OCI-LY7 (cell line): ENCODE measurements at regions not wholly inside any gene's neighbourhood (a gene's known extent, or its start where the extent isn't known, plus 50 kb on each side); places are given as distances from the start of the nearest gene placed in this dataset.
"Not testable (repeated sequence)": the region's sequence is repeated elsewhere in the genome, so short reads cannot be mapped to it uniquely, and the experiment has no call there.

Experiments used
- BruUV-seq: library from RNA; stranded (reverse); fragments of 400-500 nt; replicated peaks from 2 replicates; lab custom pipeline; 2021; lab: Mats Ljungman, UMichigan
- CTCF ChIA-PET: fragments of 300-600 bp; sonication (Branson Sonifier 250); formaldehyde crosslinking; loops from one replicate; lab custom pipeline; 2022; ENCODE audit warnings: antibody characterized with exemption; ENCODE audit not compliant: unreplicated experiment; lab: Charles Lee
- POLR2A ChIA-PET: fragments of 300-600 bp; sonication (Branson Sonifier 250); formaldehyde crosslinking; loops from one replicate; lab custom pipeline; 2022; ENCODE audit warnings: antibody characterized with exemption; lab: Charles Lee
- DNase-seq: peaks from one replicate; pipeline ENCODE4 v3.0.0-alpha.2; 2015; ENCODE audit warnings: low spot score
- H2AFZ ChIP-seq: fragments of 200-600 bp; sonication (generic), shearing (Covaris generic); 2 replicates; pipeline ENCODE4 v1.6.1; 2014; ENCODE audit warnings: mild to moderate bottlenecking, antibody characterized with exemption, low read length, moderate library complexity
- H3K27ac ChIP-seq: fragments of 200-600 bp; sonication (generic); 2 replicates; pipeline ENCODE4 v1.5.1; 2014; ENCODE audit warnings: mixed run types, low read depth, mild to moderate bottlenecking, moderate library complexity, low read length, inconsistent platforms; ENCODE audit not compliant: poor library complexity, severe bottlenecking
- H3K36me3 ChIP-seq: fragments of 200-600 bp; sonication (generic); 2 replicates; pipeline ENCODE4 v1.6.1; 2014; ENCODE audit warnings: mild to moderate bottlenecking, antibody characterized with exemption, low read length, moderate library complexity, mixed read lengths; ENCODE audit not compliant: insufficient read depth
- H3K4me1 ChIP-seq: fragments of 200-600 bp; sonication (generic); 2 replicates; pipeline ENCODE4 v1.5.1; 2014; ENCODE audit warnings: mild to moderate bottlenecking, low read length; ENCODE audit not compliant: insufficient read depth, poor library complexity, severe bottlenecking
- H3K4me2 ChIP-seq: fragments of 200-600 bp; sonication (generic); 2 replicates; pipeline ENCODE4 v1.6.1; 2014; ENCODE audit warnings: mild to moderate bottlenecking, low read length
- H3K4me3 ChIP-seq: fragments of 200-600 bp; sonication (generic); 2 replicates; pipeline ENCODE4 v1.5.1; 2014; ENCODE audit warnings: mild to moderate bottlenecking, low read depth, low read length; ENCODE audit not compliant: poor library complexity, severe bottlenecking
- H3K79me2 ChIP-seq: fragments of 200-600 bp; sonication (generic); 2 replicates; pipeline ENCODE4 v1.6.1; 2016; ENCODE audit warnings: low read depth, mild to moderate bottlenecking, low read length, moderate library complexity, mixed read lengths; ENCODE audit not compliant: insufficient read depth
- H3K9me2 ChIP-seq: fragments of 200-600 bp; sonication (generic); 2 replicates; pipeline ENCODE4 v1.6.1; 2016; ENCODE audit warnings: mild to moderate bottlenecking, low read length, mixed read lengths; ENCODE audit not compliant: insufficient read depth
- H3K9me3 ChIP-seq: fragments of 200-600 bp; sonication (generic); 2 replicates; pipeline ENCODE4 v1.6.1; 2014; ENCODE audit warnings: mild to moderate bottlenecking, mixed run types, low read length, mixed read lengths
- H4K20me1 ChIP-seq: fragments of 200-600 bp; sonication (generic); 2 replicates; pipeline ENCODE4 v1.6.1; 2014; ENCODE audit warnings: mild to moderate bottlenecking, antibody characterized with exemption, low read length, moderate library complexity, mixed read lengths; ENCODE audit not compliant: insufficient read depth
- EZH2phosphoT487 ChIP-seq: fragments of 200-600 bp; sonication (generic); IDR thresholded peaks from 2 replicates; pipeline ENCODE4 v1.6.1; 2018; ENCODE audit warnings: low read depth, borderline replicate concordance, mild to moderate bottlenecking, mixed run types, antibody characterized with exemption, low read length, moderate library complexity, mixed read lengths
- intact Hi-C: fragments of 100-400 bp; cut with micrococcal nuclease; formaldehyde crosslinking; loops from one replicate; pipeline ENCODE4 v1.10.0; 2022; ENCODE audit not compliant: unreplicated experiment
- TF ChIP-seq, protein P1 (sequence below): fragments of 200-600 bp; sonication (generic); conservative IDR thresholded peaks from 2 replicates; pipeline ENCODE4 v1.5.1; 2014; ENCODE audit warnings: mild to moderate bottlenecking, antibody characterized with exemption, low read length, moderate library complexity, mixed read lengths

DNA sequence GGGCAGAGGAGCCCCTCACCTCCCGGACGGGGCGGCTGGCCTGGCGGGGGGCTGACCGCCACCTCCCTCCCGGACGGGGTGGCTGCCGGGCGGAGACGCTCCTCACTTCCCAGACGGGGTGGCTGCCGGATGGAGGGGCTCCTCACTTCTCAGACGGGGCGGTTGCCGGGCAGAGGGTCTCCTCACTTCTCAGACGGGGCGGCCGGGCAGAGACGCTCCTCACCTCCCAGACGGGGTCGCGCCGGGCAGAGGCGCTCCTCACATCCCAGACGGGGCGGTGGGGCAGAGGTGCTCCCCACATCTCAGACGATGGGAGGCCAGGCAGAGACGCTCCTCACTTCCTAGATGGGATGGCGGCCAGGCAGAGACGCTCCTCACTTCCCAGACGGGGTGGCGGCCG is 1615.9 kb upstream of the C9orf72 start:
- H3K4me3 ChIP-seq, H3K36me3 ChIP-seq, H3K9me3 ChIP-seq, H3K4me2 ChIP-seq, intact Hi-C loops, H3K9me2 ChIP-seq, H3K4me1 ChIP-seq, H4K20me1 ChIP-seq, CTCF ChIA-PET, DNase-seq, H2AFZ ChIP-seq, POLR2A ChIA-PET, H3K79me2 ChIP-seq, BruUV-seq, H3K27ac ChIP-seq: not testable (repeated sequence)

DNA sequence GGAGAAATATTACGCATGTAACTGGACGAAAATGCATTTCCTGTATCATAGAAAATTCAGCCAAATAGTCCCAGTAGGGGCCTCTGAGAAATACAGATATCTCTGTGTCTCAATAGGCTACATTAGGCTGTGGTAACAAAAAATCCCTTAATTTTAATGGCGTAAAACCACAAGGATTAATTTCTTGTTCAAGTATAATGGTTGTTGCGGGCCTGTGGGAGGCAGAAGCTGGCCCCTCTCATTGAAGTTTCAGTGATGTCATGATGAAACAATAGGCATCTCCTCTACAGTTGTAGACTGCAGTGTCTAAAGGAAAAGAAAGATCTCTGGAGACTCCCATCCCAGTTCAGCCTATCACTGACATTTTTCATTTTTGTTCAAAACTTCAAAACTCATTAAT is 1625.6 kb upstream of the C9orf72 start:
- H3K36me3 ChIP-seq: no peaks in the 10 kb centered on the region
- no peak overlapping the region for H2AFZ ChIP-seq
- ChIA-PET CTCF (no interaction called here), POLR2A (no interaction called here)
- H3K27ac ChIP-seq: no peak overlapping the region
- no peaks in the 10 kb centered on the region for H3K79me2 ChIP-seq
- H3K4me3 ChIP-seq: no peak overlapping the region
- BruUV-seq: no TSS peak
- H3K4me2 ChIP-seq: no peak overlapping the region
- TF ChIP-seq, protein P1, sequence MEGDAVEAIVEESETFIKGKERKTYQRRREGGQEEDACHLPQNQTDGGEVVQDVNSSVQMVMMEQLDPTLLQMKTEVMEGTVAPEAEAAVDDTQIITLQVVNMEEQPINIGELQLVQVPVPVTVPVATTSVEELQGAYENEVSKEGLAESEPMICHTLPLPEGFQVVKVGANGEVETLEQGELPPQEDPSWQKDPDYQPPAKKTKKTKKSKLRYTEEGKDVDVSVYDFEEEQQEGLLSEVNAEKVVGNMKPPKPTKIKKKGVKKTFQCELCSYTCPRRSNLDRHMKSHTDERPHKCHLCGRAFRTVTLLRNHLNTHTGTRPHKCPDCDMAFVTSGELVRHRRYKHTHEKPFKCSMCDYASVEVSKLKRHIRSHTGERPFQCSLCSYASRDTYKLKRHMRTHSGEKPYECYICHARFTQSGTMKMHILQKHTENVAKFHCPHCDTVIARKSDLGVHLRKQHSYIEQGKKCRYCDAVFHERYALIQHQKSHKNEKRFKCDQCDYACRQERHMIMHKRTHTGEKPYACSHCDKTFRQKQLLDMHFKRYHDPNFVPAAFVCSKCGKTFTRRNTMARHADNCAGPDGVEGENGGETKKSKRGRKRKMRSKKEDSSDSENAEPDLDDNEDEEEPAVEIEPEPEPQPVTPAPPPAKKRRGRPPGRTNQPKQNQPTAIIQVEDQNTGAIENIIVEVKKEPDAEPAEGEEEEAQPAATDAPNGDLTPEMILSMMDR: no peak
- TF ChIP-seq EZH2phosphoT487: no peak
- no peaks in the 10 kb centered on the region for H3K4me1 ChIP-seq
- no peak for DNase-seq
- H3K9me2 ChIP-seq: no peaks in the 10 kb centered on the region
- intact Hi-C loops: no loop called here
- no peaks in the 10 kb centered on the region for H3K9me3 ChIP-seq
- no peaks in the 10 kb centered on the region for H4K20me1 ChIP-seq

DNA sequence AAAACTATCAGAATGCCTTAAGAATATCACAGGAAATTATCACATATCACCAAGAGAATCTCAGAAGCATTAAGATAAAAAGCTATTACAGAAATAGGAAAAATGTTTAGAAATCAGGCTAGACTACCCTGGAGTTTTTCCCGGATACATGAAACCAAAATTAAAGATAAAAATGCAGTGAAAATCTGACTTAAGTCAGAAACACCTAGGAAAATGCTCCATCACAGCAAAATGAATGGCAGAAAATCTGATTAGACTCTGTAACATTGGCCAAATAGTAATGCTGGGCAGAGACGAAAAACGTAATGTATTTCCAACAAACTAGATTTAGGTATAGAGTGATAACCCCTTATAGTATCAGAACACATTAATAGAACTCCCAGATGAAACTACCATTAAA is 1626.7 kb upstream of the C9orf72 start:
- H3K79me2 ChIP-seq: no peaks in the 10 kb centered on the region
- H3K4me1 ChIP-seq: no peaks in the 10 kb centered on the region
- H3K27ac ChIP-seq: no peak overlapping the region
- TF ChIP-seq, protein P1: no peak
- TF ChIP-seq EZH2phosphoT487: no peak
- no peaks in the 10 kb centered on the region for H3K9me3 ChIP-seq
- no peak overlapping the region for H2AFZ ChIP-seq
- no peaks in the 10 kb centered on the region for H4K20me1 ChIP-seq
- no peak overlapping the region for H3K4me2 ChIP-seq
- CTCF ChIA-PET: no interaction called here
- no peak overlapping the region for H3K4me3 ChIP-seq
- intact Hi-C loops: no loop called here
- DNase-seq: no peak
- POLR2A ChIA-PET: interaction anchor here (1.0 kb wide), 1 partner anchor 13 kb away, joined by 5 read pairs; no protein-coding TSS in a partner anchor
- H3K36me3 ChIP-seq: no peaks in the 10 kb centered on the region
- H3K9me2 ChIP-seq: no peaks in the 10 kb centered on the region
- BruUV-seq: no TSS peak
